CD8-positive, alpha-beta memory T cell (primary cell): ENCODE measurements at regions not wholly inside any gene's neighbourhood (a gene's known extent, or its start where the extent isn't known, plus 50 kb on each side); places are given as distances from the start of the nearest gene placed in this dataset.

Source experiments
- CTCF ChIA-PET: fragments of 350-600 bp; sonication (Branson Sonifier 250); formaldehyde crosslinking; loops from one replicate; lab custom pipeline; 2021; ENCODE audit warnings: antibody characterized with exemption; lab: Charles Lee
- POLR2A ChIA-PET: fragments of 350-600 bp; sonication (Branson Sonifier 250); formaldehyde crosslinking; loops from one replicate; lab custom pipeline; 2021; ENCODE audit warnings: antibody characterized with exemption; lab: Charles Lee
- DNase-seq, 5 donors: peaks; one replicate each; pipeline versions ENCODE4 v3.0.0 to v3.0.0-alpha.2; 2020 to 2022; ENCODE audit warnings: mixed read lengths in 1 of 5
- H3K27ac ChIP-seq: one replicate; pipeline ENCODE4 v1.7.0; 2013; ENCODE audit warnings: low read depth, mild to moderate bottlenecking, low read length, moderate library complexity
- H3K27me3 ChIP-seq: 2 replicates; pipeline ENCODE4 v1.7.0; 2013; ENCODE audit warnings: low read length, mild to moderate bottlenecking; ENCODE audit not compliant: insufficient read depth, poor library complexity, severe bottlenecking
- H3K36me3 ChIP-seq: 2 replicates; pipeline ENCODE4 v1.7.0; 2013; ENCODE audit warnings: mild to moderate bottlenecking, low read length, moderate library complexity; ENCODE audit not compliant: insufficient read depth
- H3K4me1 ChIP-seq: 2 replicates; pipeline ENCODE4 v1.7.0; 2013; ENCODE audit warnings: mild to moderate bottlenecking, low read length, moderate library complexity; ENCODE audit not compliant: insufficient read depth
- H3K4me3 ChIP-seq: 2 replicates; pipeline ENCODE4 v1.7.0; 2013; ENCODE audit warnings: mild to moderate bottlenecking, low read length
- H3K9me3 ChIP-seq: 2 replicates; pipeline ENCODE4 v1.7.0; 2013; ENCODE audit warnings: mild to moderate bottlenecking, low read length
- H3K27ac Mint-ChIP-seq, 8 donors: one replicate each; pipeline ENCODE4 v1.8.0; 2020 to 2021; ENCODE audit warnings: mixed read lengths in 8 of 8, mild to moderate bottlenecking in 6 of 8, inconsistent platforms in 3 of 8, moderate library complexity in 3 of 8
- H3K27me3 Mint-ChIP-seq, 2 donors: one replicate each; pipeline ENCODE4 v1.8.0; 2020 to 2021; ENCODE audit warnings: mixed read lengths in 2 of 2, mild to moderate bottlenecking in 1 of 2, moderate library complexity in 1 of 2
- H3K36me3 Mint-ChIP-seq, 3 donors: one replicate each; pipeline ENCODE4 v1.8.0; 2020 to 2021; ENCODE audit warnings: mixed read lengths in 3 of 3, inconsistent platforms in 1 of 3, mild to moderate bottlenecking in 1 of 3
- H3K4me1 Mint-ChIP-seq, 3 donors: one replicate each; pipeline ENCODE4 v1.8.0; 2020 to 2021; ENCODE audit warnings: mixed read lengths in 3 of 3, inconsistent platforms in 1 of 3, mild to moderate bottlenecking in 1 of 3
- H3K4me3 Mint-ChIP-seq, 7 donors: one replicate each; pipeline ENCODE4 v1.8.0; 2020 to 2021; ENCODE audit warnings: mixed read lengths in 7 of 7, mild to moderate bottlenecking in 6 of 7, moderate library complexity in 4 of 7, inconsistent platforms in 2 of 7
- H3K9me3 Mint-ChIP-seq, 5 donors: one replicate each; pipeline ENCODE4 v1.8.0; 2020 to 2022; ENCODE audit warnings: mixed read lengths in 5 of 5, mild to moderate bottlenecking in 3 of 5, moderate library complexity in 2 of 5, inconsistent platforms in 1 of 5

DNA sequence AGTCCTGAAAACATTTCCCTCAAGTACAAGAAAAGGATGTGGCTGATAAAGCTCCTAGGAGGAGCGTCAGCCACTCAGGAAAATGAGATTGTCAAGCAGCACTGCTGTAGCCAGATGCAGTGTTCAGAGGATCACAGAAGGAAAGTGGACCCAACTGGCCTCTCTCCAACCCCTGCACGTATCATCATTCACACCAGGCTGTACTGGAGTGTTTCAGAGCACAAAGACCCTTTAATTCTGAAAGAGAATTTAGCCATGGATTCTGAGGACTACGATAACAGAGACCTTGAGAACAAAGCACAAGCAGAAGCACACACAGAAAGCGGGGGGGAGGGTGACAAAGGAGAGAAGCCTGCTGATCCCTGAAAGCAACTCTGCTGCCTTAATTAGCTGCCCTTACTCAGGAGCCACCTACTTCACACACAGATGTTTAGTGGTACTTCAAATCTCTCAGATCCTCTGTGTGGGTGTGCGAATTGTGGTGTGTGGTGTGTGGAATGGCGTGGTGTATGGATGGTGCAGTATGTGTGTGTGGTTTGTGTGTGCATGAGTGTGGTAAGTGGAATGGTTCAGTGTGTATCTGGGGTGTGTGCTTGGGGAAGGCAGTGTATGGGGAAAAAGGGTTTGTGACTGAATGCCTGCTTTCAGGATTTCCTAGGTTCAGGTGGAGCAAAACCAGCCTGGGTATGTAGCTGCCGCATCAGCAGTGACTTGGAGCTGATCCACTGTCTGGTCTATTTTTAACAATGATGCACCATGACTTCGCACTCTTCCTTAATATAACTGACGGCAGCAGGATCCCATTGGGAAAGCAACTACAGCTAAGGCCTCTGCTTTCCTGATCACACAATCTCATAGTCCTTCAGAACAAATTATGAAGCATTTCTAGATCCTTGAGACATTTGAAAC is 192.5 kb downstream of the RSL24D1 start:
- no peak overlapping the region for H3K4me3 ChIP-seq
- POLR2A ChIA-PET, result no interaction called here
- peaks cover 0 to 7% of the 10 kb centered on the region in 2 donors for H3K27me3 Mint-ChIP-seq
- no peaks in the 10 kb centered on the region for H3K36me3 Mint-ChIP-seq
- CTCF ChIA-PET, result no interaction called here
- no peaks in the 10 kb centered on the region for H3K36me3 ChIP-seq
- no peak overlapping the region for H3K4me3 Mint-ChIP-seq
- H3K9me3 ChIP-seq, result no peaks in the 10 kb centered on the region
- H3K27ac ChIP-seq, result no peak overlapping the region
- no peaks in the 10 kb centered on the region for H3K9me3 Mint-ChIP-seq
- H3K4me1 Mint-ChIP-seq, result no peaks in the 10 kb centered on the region
- no peak for DNase-seq
- H3K4me1 ChIP-seq, result no peaks in the 10 kb centered on the region
- no peak overlapping the region for H3K27ac Mint-ChIP-seq
- H3K27me3 ChIP-seq, result no peaks in the 10 kb centered on the region

DNA sequence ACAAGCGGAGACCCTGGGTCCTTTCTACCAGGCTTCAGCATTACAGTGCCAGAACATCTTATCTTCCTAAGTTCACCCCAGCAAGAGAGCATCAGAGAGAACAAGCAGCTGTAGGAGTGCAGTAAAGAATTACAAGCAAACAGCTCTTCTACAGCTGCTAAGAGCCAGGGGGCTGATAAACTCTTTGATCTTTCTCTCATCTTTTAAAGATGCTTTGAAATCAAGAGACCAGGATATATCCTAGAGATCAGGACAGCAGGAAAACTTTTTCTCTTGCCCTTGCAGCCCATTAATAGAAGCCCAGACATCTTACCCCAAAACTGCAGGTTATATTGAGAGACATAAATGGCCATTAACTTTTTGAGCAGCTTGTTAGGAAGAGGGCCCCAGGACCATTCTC is 198.1 kb downstream of the RSL24D1 start:
- Histone ChIP-seq H3K27ac (no peak overlapping the region), H3K4me3 (no peak overlapping the region), H3K27me3 (no peaks in the 10 kb centered on the region), H3K4me1 (no peaks in the 10 kb centered on the region), H3K9me3 (no peaks in the 10 kb centered on the region), H3K36me3 (no peaks in the 10 kb centered on the region)
- Mint-ChIP-seq H3K27me3 (peaks cover 0 to 3% of the 10 kb centered on the region in 2 donors), H3K4me3 (no peak overlapping the region), H3K4me1 (no peaks in the 10 kb centered on the region), H3K36me3 (no peaks in the 10 kb centered on the region), H3K9me3 (peaks cover 0 to 5% (median 0%) of the 10 kb centered on the region in 5 donors), H3K27ac (no peak overlapping the region)
- no peak for DNase-seq
- POLR2A ChIA-PET, result no interaction called here
- CTCF ChIA-PET, result no interaction called here

DNA sequence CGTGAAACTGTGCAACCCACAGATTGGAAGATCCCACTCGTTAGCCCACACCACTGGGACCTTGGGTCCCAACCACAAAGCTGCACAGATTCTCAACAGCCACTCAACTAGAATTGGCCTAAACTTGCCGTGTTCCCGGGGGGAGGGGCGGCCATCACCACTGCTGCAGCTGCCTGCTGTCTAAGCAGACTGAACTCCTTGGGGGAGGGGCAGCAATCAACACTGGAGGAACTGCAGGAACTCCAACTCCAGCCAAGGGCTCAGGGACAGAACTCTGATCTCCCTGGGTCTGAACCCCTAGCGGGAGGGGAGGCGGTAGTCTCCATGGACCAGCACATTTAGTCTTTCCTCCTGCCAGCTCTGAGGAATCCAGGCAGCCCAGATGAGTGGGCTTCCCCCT is 205.9 kb downstream of the RSL24D1 start:
- Mint-ChIP-seq H3K27me3 (peaks cover 8 to 18% of the 10 kb centered on the region in 2 donors), H3K36me3 (no peaks in the 10 kb centered on the region), H3K9me3 (peaks cover 0 to 6% (median 3%) of the 10 kb centered on the region in 5 donors), H3K4me1 (no peaks in the 10 kb centered on the region), H3K4me3 (no peak overlapping the region), H3K27ac (no peak overlapping the region)
- no peaks in the 10 kb centered on the region for H3K9me3 ChIP-seq
- H3K27ac ChIP-seq, result no peak overlapping the region
- POLR2A ChIA-PET, result no interaction called here
- no peaks in the 10 kb centered on the region for H3K4me1 ChIP-seq
- H3K4me3 ChIP-seq, result no peak overlapping the region
- no peak for DNase-seq
- H3K27me3 ChIP-seq, result no peaks in the 10 kb centered on the region
- CTCF ChIA-PET, result no interaction called here
- H3K36me3 ChIP-seq, result no peaks in the 10 kb centered on the region

DNA sequence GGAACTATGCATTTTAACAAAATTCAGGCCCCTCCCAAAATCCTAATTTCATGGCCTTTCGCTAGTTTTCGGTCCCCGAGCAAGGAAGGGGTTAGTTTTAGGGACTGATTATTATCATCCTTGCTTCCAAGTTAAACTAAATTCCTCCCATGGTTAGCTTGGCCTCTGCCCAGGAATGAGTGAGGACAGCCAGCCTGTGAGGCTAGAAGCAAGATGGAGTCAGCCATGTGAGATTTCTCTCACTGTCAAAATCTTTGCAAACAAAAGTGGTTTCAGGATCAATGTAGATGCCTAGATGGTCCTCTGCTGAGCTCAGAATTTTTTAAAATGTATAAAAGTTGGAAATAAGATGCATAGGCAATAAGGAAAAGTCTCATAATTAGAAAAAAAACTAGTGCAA is 208.9 kb downstream of the RSL24D1 start:
- Histone ChIP-seq H3K4me1 (no peaks in the 10 kb centered on the region), H3K9me3 (no peaks in the 10 kb centered on the region), H3K27me3 (no peaks in the 10 kb centered on the region), H3K36me3 (no peaks in the 10 kb centered on the region), H3K4me3 (no peak overlapping the region), H3K27ac (no peak overlapping the region)
- H3K4me3 Mint-ChIP-seq, result no peak overlapping the region
- no peak for DNase-seq
- no peaks in the 10 kb centered on the region for H3K36me3 Mint-ChIP-seq
- H3K4me1 Mint-ChIP-seq, result no peaks in the 10 kb centered on the region
- peaks cover 8 to 34% of the 10 kb centered on the region in 2 donors for H3K27me3 Mint-ChIP-seq
- ChIA-PET CTCF (no interaction called here), POLR2A (no interaction called here)
- peaks cover 0 to 4% (median 0%) of the 10 kb centered on the region in 5 donors for H3K9me3 Mint-ChIP-seq
- no peak overlapping the region for H3K27ac Mint-ChIP-seq

DNA sequence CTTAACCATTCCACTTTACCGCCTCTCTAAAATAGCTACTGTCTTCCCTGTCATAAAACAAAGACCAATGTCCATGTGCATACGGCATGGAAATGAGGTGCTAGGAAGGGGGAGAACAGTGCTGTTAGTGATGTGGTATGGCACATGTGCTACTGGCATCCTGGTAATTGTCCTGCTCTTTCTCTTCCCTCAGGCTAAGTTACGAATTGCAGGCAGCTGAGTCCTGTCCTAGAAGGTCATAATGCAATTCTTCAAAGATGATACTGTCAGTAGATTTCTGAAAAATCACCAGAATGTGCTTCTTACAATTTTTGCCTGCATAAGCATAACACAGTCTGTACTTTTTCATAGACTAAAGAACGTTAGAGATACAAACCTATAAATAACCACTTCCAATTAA is 216.8 kb downstream of the RSL24D1 start:
- DNase-seq, result no peak
- Histone ChIP-seq H3K4me1 (no peaks in the 10 kb centered on the region), H3K27ac (no peak overlapping the region), H3K27me3 (no peaks in the 10 kb centered on the region), H3K9me3 (no peaks in the 10 kb centered on the region), H3K36me3 (no peaks in the 10 kb centered on the region), H3K4me3 (no peak overlapping the region)
- ChIA-PET CTCF (no interaction called here), POLR2A (no interaction called here)
- no peak overlapping the region for H3K4me3 Mint-ChIP-seq
- no peaks in the 10 kb centered on the region for H3K36me3 Mint-ChIP-seq
- no peaks in the 10 kb centered on the region for H3K4me1 Mint-ChIP-seq
- H3K27ac Mint-ChIP-seq, result no peak overlapping the region
- H3K27me3 Mint-ChIP-seq, result peaks cover 4 to 25% of the 10 kb centered on the region in 2 donors
- peaks cover 0 to 2% (median 0%) of the 10 kb centered on the region in 5 donors for H3K9me3 Mint-ChIP-seq

DNA sequence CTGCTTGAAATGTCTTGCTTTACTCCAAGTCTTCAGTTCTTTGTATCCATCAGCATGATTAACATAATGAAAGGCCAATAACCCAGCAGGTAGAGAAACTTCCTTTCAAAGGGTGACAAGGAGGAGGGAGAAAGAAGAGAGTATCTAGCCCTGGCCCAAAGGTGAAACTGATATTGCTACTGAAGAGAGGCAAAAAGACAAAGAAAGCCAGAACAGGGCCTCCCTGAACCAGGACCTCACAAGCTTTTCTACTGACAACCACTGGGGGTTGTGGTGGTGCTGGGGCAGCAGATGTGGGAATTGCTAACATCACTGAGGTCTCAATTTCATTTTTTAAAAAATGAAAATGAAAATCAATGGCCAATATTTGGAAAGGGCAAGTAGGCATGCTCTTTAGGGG is 234.1 kb downstream of the RSL24D1 start:
- Histone ChIP-seq H3K4me1 (no peaks in the 10 kb centered on the region), H3K36me3 (no peaks in the 10 kb centered on the region), H3K27me3 (no peaks in the 10 kb centered on the region), H3K27ac (no peak overlapping the region), H3K9me3 (no peaks in the 10 kb centered on the region), H3K4me3 (no peak overlapping the region)
- POLR2A ChIA-PET, result no interaction called here
- Mint-ChIP-seq H3K36me3 (peaks cover 0 to 3% (median 0%) of the 10 kb centered on the region in 3 donors), H3K4me3 (no peak overlapping the region), H3K27me3 (peaks cover 2 to 4% of the 10 kb centered on the region in 2 donors), H3K4me1 (no peaks in the 10 kb centered on the region), H3K27ac (no peak overlapping the region), H3K9me3 (peaks cover 12 to 34% (median 19%) of the 10 kb centered on the region in 5 donors)
- CTCF ChIA-PET, result no interaction called here
- no peak for DNase-seq

DNA sequence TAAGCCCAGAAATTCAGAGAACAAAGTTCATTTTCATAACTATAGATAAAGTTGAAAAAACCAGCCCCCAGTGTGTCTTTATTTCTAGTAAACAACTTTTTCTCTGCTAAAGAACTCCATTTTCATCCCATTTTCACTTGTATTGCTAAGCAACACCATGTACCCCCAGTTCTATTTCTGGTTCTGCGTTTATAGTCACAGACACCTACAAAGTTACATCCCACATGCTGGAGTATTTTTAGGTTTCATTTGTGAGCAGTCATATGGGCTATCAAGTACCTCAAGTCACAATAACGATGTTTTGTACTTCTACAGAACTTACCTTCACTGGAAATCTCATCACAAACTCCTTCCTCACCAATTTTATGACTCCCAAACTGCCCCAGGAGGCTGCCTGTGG is 236.5 kb downstream of the RSL24D1 start:
- Histone ChIP-seq H3K9me3 (no peaks in the 10 kb centered on the region), H3K4me3 (no peak overlapping the region), H3K27me3 (no peaks in the 10 kb centered on the region), H3K27ac (no peak overlapping the region), H3K36me3 (no peaks in the 10 kb centered on the region), H3K4me1 (no peaks in the 10 kb centered on the region)
- peak overlapping the region in 1 of 8 donors; percentile 12 for H3K27ac Mint-ChIP-seq
- peaks cover 0 to 21% (median 16%) of the 10 kb centered on the region in 5 donors for H3K9me3 Mint-ChIP-seq
- H3K4me3 Mint-ChIP-seq, result no peak overlapping the region
- H3K27me3 Mint-ChIP-seq, result peaks cover 2 to 4% of the 10 kb centered on the region in 2 donors
- CTCF ChIA-PET, result no interaction called here
- POLR2A ChIA-PET, result no interaction called here
- peaks cover 0 to 3% (median 0%) of the 10 kb centered on the region in 3 donors for H3K36me3 Mint-ChIP-seq
- no peak for DNase-seq
- no peaks in the 10 kb centered on the region for H3K4me1 Mint-ChIP-seq

DNA sequence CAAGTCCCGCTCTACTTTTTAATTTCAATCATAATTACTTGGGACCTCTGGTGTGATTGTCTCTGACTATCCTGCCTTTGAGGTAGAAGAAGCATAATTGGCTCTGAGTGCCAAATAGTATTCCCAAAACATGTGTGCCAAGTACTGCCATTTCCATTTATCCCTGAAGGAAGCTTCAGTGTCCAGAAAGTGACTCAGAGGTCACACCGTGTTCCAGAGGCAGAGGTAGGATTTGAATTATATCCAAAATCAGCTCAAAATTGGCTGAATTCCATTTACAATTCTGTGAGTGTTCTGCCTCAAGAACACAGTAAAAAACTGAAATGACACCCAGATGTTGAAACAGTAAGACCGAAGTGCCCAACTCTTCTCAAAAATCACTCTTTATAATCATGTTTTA is 255.3 kb downstream of the RSL24D1 start:
- peaks cover 0 to 8% (median 0%) of the 10 kb centered on the region in 5 donors for H3K9me3 Mint-ChIP-seq
- peaks cover 4 to 5% of the 10 kb centered on the region in 2 donors for H3K27me3 Mint-ChIP-seq
- no peak for DNase-seq
- no peaks in the 10 kb centered on the region for H3K4me1 ChIP-seq
- ChIA-PET CTCF (no interaction called here), POLR2A (no interaction called here)
- no peaks in the 10 kb centered on the region for H3K36me3 ChIP-seq
- no peak overlapping the region for H3K4me3 ChIP-seq
- no peak overlapping the region for H3K27ac ChIP-seq
- H3K27me3 ChIP-seq, result no peaks in the 10 kb centered on the region
- no peak overlapping the region for H3K4me3 Mint-ChIP-seq
- no peaks in the 10 kb centered on the region for H3K4me1 Mint-ChIP-seq
- no peaks in the 10 kb centered on the region for H3K9me3 ChIP-seq
- no peaks in the 10 kb centered on the region for H3K36me3 Mint-ChIP-seq
- no peak overlapping the region for H3K27ac Mint-ChIP-seq
